HCT116 (cell line): ENCODE measurements at regions not wholly inside any gene's neighbourhood (a gene's known extent, or its start where the extent isn't known, plus 50 kb on each side); places are given as distances from the start of the nearest gene placed in this dataset.

Experiments used
- EZH2 ChIP-seq: fragments of 200-600 bp; sonication (generic); IDR thresholded peaks from 2 replicates; pipeline ENCODE4 v1.6.1; 2017; ENCODE audit warnings: antibody characterized with exemption, mixed run types
- ZNF274 ChIP-seq: fragments of 200-500 bp; sonication (Bioruptor generic); IDR thresholded peaks from 2 replicates; pipeline ENCODE4 v1.6.1; 2014; ENCODE audit warnings: mild to moderate bottlenecking, low read depth, low read length, inconsistent platforms
- TF ChIP-seq, protein P1 (sequence below), 3 experiments: fragments of 200-600 bp in 1 of 3; sonication (generic) in 1 of 3; IDR thresholded peaks in 2 of 3; conservative IDR thresholded peaks in 1 of 3; 2 replicates each; pipeline ENCODE4 v1.5.1; 2012 to 2017; ENCODE audit warnings: low read depth in 2 of 3, low read length in 2 of 3, antibody characterized with exemption in 1 of 3, borderline replicate concordance in 1 of 3, control low read depth in 1 of 3, mild to moderate bottlenecking in 1 of 3, mixed read lengths in 1 of 3, mixed run types in 1 of 3, moderate library complexity in 1 of 3; ENCODE audit not compliant: insufficient read depth in 1 of 3

DNA sequence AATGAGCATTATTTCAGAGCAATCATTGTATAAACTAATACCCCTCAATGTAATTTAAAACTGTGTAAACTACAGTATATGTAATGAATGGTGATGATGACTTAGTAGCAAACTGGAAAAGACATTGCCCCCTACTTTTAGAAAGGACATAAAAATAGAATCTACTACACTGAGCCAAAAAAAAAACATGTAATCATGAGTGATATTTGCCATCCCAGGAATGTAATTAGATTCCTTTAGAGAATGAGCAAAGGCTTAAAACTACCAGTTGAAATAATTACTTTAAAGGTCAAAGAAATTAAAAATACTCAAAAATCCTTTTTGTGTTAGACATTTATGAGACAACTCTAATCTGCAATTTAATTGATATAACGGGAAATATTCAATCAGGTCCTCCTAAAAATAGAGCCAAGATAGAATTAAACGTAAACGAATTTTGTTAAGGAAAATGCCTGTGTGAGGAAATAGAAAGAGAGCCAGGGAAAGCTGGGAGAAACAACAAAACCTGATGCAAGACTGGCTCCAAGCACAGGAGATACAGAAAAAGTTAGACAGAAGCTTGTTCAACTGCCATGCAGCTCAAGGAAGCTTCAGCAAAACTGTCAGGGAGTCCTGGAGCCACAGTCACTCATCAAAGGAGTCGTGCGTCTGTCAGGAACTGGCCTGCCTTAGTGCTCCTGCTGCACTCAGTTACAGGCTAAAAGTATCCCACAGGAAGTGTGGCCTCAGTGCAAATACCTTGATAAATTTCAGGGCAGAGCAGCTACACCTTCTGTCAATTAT lies 655.7 kb upstream of the INTU start:
- TF ChIP-seq EZH2 = no peak
- TF ChIP-seq, protein P1, sequence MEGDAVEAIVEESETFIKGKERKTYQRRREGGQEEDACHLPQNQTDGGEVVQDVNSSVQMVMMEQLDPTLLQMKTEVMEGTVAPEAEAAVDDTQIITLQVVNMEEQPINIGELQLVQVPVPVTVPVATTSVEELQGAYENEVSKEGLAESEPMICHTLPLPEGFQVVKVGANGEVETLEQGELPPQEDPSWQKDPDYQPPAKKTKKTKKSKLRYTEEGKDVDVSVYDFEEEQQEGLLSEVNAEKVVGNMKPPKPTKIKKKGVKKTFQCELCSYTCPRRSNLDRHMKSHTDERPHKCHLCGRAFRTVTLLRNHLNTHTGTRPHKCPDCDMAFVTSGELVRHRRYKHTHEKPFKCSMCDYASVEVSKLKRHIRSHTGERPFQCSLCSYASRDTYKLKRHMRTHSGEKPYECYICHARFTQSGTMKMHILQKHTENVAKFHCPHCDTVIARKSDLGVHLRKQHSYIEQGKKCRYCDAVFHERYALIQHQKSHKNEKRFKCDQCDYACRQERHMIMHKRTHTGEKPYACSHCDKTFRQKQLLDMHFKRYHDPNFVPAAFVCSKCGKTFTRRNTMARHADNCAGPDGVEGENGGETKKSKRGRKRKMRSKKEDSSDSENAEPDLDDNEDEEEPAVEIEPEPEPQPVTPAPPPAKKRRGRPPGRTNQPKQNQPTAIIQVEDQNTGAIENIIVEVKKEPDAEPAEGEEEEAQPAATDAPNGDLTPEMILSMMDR (IDR thresholded peaks at IDR 0.05 in 2 of 3, conservative IDR thresholded peaks at IDR 0.05 in 1 of 3; ENCODE audit: borderline replicate concordance in 1 of 3, insufficient read depth in 1 of 3, low read depth in 2 of 3, low read length in 2 of 3) = no peak
- TF ChIP-seq ZNF274 = no peak
